Endothelial cell of umbilical vein (primary cell): ENCODE measurements at regions not wholly inside any gene's neighbourhood (a gene's known extent, or its start where the extent isn't known, plus 50 kb on each side); places are given as distances from the start of the nearest gene placed in this dataset.

Experiments
- BruUV-seq: library from RNA; stranded (reverse); fragments of 400-500 nt; replicated peaks from 2 replicates; lab custom pipeline; 2021; lab: Mats Ljungman, UMichigan
- CTCF ChIA-PET: fragments of 300-600, 350-600 bp; sonication (Branson Sonifier 250); formaldehyde crosslinking; loops from one replicate; lab custom pipeline; 2021; ENCODE audit warnings: antibody characterized with exemption, inconsistent platforms; lab: Charles Lee
- POLR2A ChIA-PET: fragments of 300-600, 350-600 bp; sonication (Branson Sonifier 250); formaldehyde crosslinking; loops from one replicate; lab custom pipeline; 2021; ENCODE audit warnings: antibody characterized with exemption, inconsistent platforms; lab: Charles Lee
- DNase-seq: peaks from one replicate; pipeline ENCODE4 v3.0.0-alpha.2; 2011; ENCODE audit warnings: low read depth, low spot score
- FAIRE-seq: peaks from 2 replicates; lab custom pipeline; 2011; peaks lifted over from hg19 to GRCh38; lab: Jason Lieb, UNC
- H2AFZ ChIP-seq: 2 replicates; pipeline ENCODE4 v1.6.0; 2012; ENCODE audit warnings: low read depth, low read length, control low read depth, inconsistent platforms
- H3K27ac ChIP-seq: 2 replicates; pipeline ENCODE4 v1.5.1; 2011; ENCODE audit warnings: low read depth, mild to moderate bottlenecking, control low read depth, low read length, moderate library complexity; ENCODE audit not compliant: insufficient read depth
- H3K27me3 ChIP-seq, 2 experiments: 2 replicates each; pipeline versions ENCODE4 v1.6.0 to v1.6.1; 2011; ENCODE audit warnings: low read length in 2 of 2, mixed read lengths in 1 of 2; ENCODE audit not compliant: control insufficient read depth in 2 of 2, insufficient read depth in 2 of 2
- H3K36me3 ChIP-seq, 2 experiments: 2 replicates in 1 of 2; 3 replicates in 1 of 2; pipeline ENCODE4 v1.5.1; 2011; ENCODE audit warnings: low read length in 2 of 2, mild to moderate bottlenecking in 1 of 2, moderate library complexity in 1 of 2; ENCODE audit not compliant: control insufficient read depth in 2 of 2, insufficient read depth in 2 of 2; ENCODE audit errors: extremely low read depth in 1 of 2
- H3K4me1 ChIP-seq: 3 replicates; pipeline ENCODE4 v1.5.1; 2011; ENCODE audit warnings: mild to moderate bottlenecking, low read length; ENCODE audit not compliant: control insufficient read depth, insufficient read depth; ENCODE audit errors: extremely low read depth
- H3K4me2 ChIP-seq: 2 replicates; pipeline ENCODE4 v1.6.1; 2011; ENCODE audit warnings: low read length, control low read depth, mixed read lengths; ENCODE audit not compliant: insufficient read depth
- H3K4me3 ChIP-seq, 3 experiments: fragments of 200-600 bp in 1 of 3; sonication (generic), shearing (Covaris generic) in 1 of 3; replicated peaks in 1 of 3; 2 replicates each; pipeline ENCODE4 v1.5.1; 2011 to 2016; ENCODE audit warnings: control low read depth in 3 of 3, low read length in 3 of 3, mild to moderate bottlenecking in 2 of 3, inconsistent platforms in 1 of 3, low read depth in 1 of 3, moderate library complexity in 1 of 3; ENCODE audit not compliant: insufficient read depth in 1 of 3
- H3K79me2 ChIP-seq: 2 replicates; pipeline ENCODE4 v1.6.0; 2012; ENCODE audit warnings: low read length, inconsistent platforms; ENCODE audit not compliant: control insufficient read depth, insufficient read depth
- H3K9ac ChIP-seq: replicated peaks from 2 replicates; pipeline ENCODE3; 2011; ENCODE audit warnings: low read length, control low read depth; ENCODE audit not compliant: insufficient read depth; ENCODE audit errors: extremely low read depth
- H3K9me1 ChIP-seq: replicated peaks from 3 replicates; pipeline ENCODE4 v1.6.0; 2011; ENCODE audit warnings: mild to moderate bottlenecking, low read length; ENCODE audit not compliant: control insufficient read depth, insufficient read depth; ENCODE audit errors: extremely low read depth
- H3K9me3 ChIP-seq: replicated peaks from 2 replicates; pipeline ENCODE4 v1.5.1; 2012; ENCODE audit warnings: low read length, inconsistent platforms; ENCODE audit not compliant: control insufficient read depth, insufficient read depth
- H4K20me1 ChIP-seq: replicated peaks from 2 replicates; pipeline ENCODE3; 2011; ENCODE audit warnings: mild to moderate bottlenecking, low read length; ENCODE audit not compliant: control insufficient read depth, insufficient read depth; ENCODE audit errors: extremely low read depth
- EZH2 ChIP-seq: IDR thresholded peaks from 2 replicates; pipeline ENCODE4 v1.6.1; 2012; ENCODE audit warnings: borderline replicate concordance, low read depth, mild to moderate bottlenecking, moderate library complexity, low read length, inconsistent platforms; ENCODE audit not compliant: severe bottlenecking
- FOS ChIP-seq: IDR thresholded peaks from 2 replicates; pipeline ENCODE4 v1.6.1; 2011; ENCODE audit warnings: mild to moderate bottlenecking, low read length, moderate library complexity, borderline replicate concordance; ENCODE audit not compliant: insufficient read depth
- GATA2 ChIP-seq: IDR thresholded peaks from 2 replicates; pipeline ENCODE4 v1.7.0; 2011; ENCODE audit warnings: low read depth, mild to moderate bottlenecking, moderate library complexity, mixed read lengths, low read length; ENCODE audit not compliant: insufficient read length, insufficient read depth
- JUN ChIP-seq: IDR thresholded peaks from 2 replicates; pipeline ENCODE4 v1.6.1; 2011; ENCODE audit warnings: borderline replicate concordance, low read depth; ENCODE audit not compliant: insufficient read length, insufficient read depth
- MYC ChIP-seq: IDR thresholded peaks from one replicate; pipeline ENCODE4 v1.6.1; 2011; ENCODE audit warnings: mild to moderate bottlenecking, low read depth, low read length
- POLR2A ChIP-seq: IDR thresholded peaks from 2 replicates; pipeline ENCODE4 v1.6.1; 2012; ENCODE audit warnings: low read depth, mild to moderate bottlenecking, control low read depth, low read length
- POLR2AphosphoS5 ChIP-seq: IDR thresholded peaks from 2 replicates; pipeline ENCODE4 v1.6.1; 2012; ENCODE audit warnings: low read depth, mild to moderate bottlenecking, control low read depth, low read length, moderate library complexity; ENCODE audit not compliant: insufficient read depth
- dilution Hi-C: fragments of 300-500 bp; cut with MboI; formaldehyde crosslinking; loops from one replicate; pipeline ENCODE4 v1.15.0; 2019; ENCODE audit warnings: low sequenced_read_pairs; ENCODE audit not compliant: extremely low pct_ligation_motif_present
- intact Hi-C: fragments of 100-400 bp; cut with micrococcal nuclease; formaldehyde crosslinking; loops from one replicate; pipeline ENCODE4 v1.10.0; 2022
- TF ChIP-seq, protein P1 (sequence below), 2 donors: IDR thresholded peaks; 1 replicate in 1 of 2; 2 replicates in 1 of 2; pipeline ENCODE4 v1.5.1; 2011; ENCODE audit warnings: low read length in 2 of 2, mild to moderate bottlenecking in 2 of 2, moderate library complexity in 2 of 2, control low read depth in 1 of 2, inconsistent platforms in 1 of 2, low read depth in 1 of 2; ENCODE audit not compliant: insufficient read depth in 1 of 2; ENCODE audit errors: extremely low read depth in 1 of 2
- TF ChIP-seq, protein P2 (sequence below): IDR thresholded peaks from 2 replicates; pipeline ENCODE4 v1.6.1; 2011; ENCODE audit not compliant: insufficient read depth, insufficient read length

DNA sequence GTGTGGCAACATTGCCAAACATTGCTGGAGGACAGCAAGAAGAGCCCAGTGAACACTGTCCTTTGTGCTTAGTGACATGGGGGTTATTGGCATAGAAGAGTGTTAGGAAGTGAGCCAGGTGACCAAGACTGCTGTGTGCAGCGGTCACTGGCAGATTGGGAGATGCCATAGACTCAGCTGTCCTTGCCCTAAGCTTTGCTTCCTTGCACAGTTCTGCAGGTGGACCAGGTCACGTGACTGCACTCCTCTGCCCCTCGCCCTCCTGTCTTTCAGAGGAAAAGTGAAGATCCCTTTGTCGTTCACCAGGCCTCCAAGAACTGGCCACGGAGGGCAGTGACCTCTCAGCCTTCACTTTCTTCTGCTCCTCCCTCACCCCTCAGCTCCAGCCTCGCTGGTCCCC, 215.6 kb upstream of the SMIM21 start:
- no TSS peak for BruUV-seq
- no peak overlapping the region for H3K4me2 ChIP-seq
- H3K36me3 ChIP-seq, result no peaks in the 10 kb centered on the region
- POLR2A ChIA-PET, result no interaction called here
- no peak overlapping the region for H3K9ac ChIP-seq
- peaks cover 6% of the 10 kb centered on the region for H3K9me3 ChIP-seq
- no peaks in the 10 kb centered on the region for H3K4me1 ChIP-seq
- H3K4me3 ChIP-seq, result no peak overlapping the region
- H3K27ac ChIP-seq, result no peak overlapping the region
- no peak overlapping the region for H2AFZ ChIP-seq
- intact Hi-C loops (no loop called here), dilution Hi-C loops (no loop called here)
- H3K79me2 ChIP-seq, result no peaks in the 10 kb centered on the region
- DNase-seq (no peak), FAIRE-seq (no peak)
- H4K20me1 ChIP-seq, result no peaks in the 10 kb centered on the region
- no peaks in the 10 kb centered on the region for H3K27me3 ChIP-seq
- TF ChIP-seq FOS, result no peak
- no peak for TF ChIP-seq GATA2
- TF ChIP-seq, protein P1, sequence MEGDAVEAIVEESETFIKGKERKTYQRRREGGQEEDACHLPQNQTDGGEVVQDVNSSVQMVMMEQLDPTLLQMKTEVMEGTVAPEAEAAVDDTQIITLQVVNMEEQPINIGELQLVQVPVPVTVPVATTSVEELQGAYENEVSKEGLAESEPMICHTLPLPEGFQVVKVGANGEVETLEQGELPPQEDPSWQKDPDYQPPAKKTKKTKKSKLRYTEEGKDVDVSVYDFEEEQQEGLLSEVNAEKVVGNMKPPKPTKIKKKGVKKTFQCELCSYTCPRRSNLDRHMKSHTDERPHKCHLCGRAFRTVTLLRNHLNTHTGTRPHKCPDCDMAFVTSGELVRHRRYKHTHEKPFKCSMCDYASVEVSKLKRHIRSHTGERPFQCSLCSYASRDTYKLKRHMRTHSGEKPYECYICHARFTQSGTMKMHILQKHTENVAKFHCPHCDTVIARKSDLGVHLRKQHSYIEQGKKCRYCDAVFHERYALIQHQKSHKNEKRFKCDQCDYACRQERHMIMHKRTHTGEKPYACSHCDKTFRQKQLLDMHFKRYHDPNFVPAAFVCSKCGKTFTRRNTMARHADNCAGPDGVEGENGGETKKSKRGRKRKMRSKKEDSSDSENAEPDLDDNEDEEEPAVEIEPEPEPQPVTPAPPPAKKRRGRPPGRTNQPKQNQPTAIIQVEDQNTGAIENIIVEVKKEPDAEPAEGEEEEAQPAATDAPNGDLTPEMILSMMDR (IDR thresholded peaks at IDR 0.05; ENCODE audit: extremely low read depth in 1 of 2, insufficient read depth in 1 of 2, low read depth in 1 of 2, low read length in 2 of 2), result no peak
- TF ChIP-seq POLR2A, result no peak
- no peak for TF ChIP-seq JUN
- TF ChIP-seq, protein P2, sequence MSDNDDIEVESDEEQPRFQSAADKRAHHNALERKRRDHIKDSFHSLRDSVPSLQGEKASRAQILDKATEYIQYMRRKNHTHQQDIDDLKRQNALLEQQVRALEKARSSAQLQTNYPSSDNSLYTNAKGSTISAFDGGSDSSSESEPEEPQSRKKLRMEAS, result no peak
- no peak for TF ChIP-seq EZH2
- TF ChIP-seq POLR2AphosphoS5, result no peak
- no peak for TF ChIP-seq MYC
- CTCF ChIA-PET, result no interaction called here
- no peaks in the 10 kb centered on the region for H3K9me1 ChIP-seq
